ENCODE measurements at regions not wholly inside any gene's neighbourhood (a gene's known extent, or its start where the extent isn't known, plus 50 kb on each side); places are given as distances from the start of the nearest gene placed in this dataset.
"Not testable (repeated sequence)": the region's sequence is repeated elsewhere in the genome, so short reads cannot be mapped to it uniquely, and the experiment has no call there.

GRCh38 chr5:110304176-110304575 is 422.3 kb downstream of the TMEM232 start:
- no peak overlapping the region for H3K27ac ChIP-seq
- 2% methylated on average over 1 of the region's 1 CpG for WGBS (ENCODE audit: missing lambda C conversion rate)
- H3K9me3 ChIP-seq = 0 out of 3 replicates have a peak, but pooled peaks cover 2% of the 10 kb centered on the region
- no peaks in the 10 kb centered on the region for H3K4me1 ChIP-seq
- ATAC-seq (no peak), FAIRE-seq (no peak), DNase-seq (ENCODE audit: low read depth in 1 of 2, low spot score in 1 of 2) (no peak)
- TF ChIP-seq RNF2 (IDR thresholded peaks at IDR 0.05; ENCODE audit: borderline replicate concordance, low read depth) (no peak), POLR2A (IDR thresholded peaks at IDR 0.05; ENCODE audit: low read length) (no peak), RCOR1 (IDR thresholded peaks at IDR 0.05; ENCODE audit: low read depth, low read length) (no peak), JUNB (IDR thresholded peaks at IDR 0.05) (no peak), SREBF2 (IDR thresholded peaks at IDR 0.05) (no peak), FOXS1 (CRISPR knock-in tag; IDR thresholded peaks at IDR 0.05) (no peak), HDAC2 (IDR thresholded peaks at IDR 0.05) (no peak), CTCF (IDR thresholded peaks at IDR 0.05) (no peak), TP53 (CRISPR knock-in tag; IDR thresholded peaks at IDR 0.05) (no peak), BCL3 (IDR thresholded peaks at IDR 0.05) (no peak), JUN (IDR thresholded peaks at IDR 0.05) (no peak), FOSL2 (IDR thresholded peaks at IDR 0.05) (no peak), FOSL2 (CRISPR knock-in tag; IDR thresholded peaks at IDR 0.05) (no peak), CEBPB (IDR thresholded peaks at IDR 0.05) (no peak), HEYL (CRISPR knock-in tag; IDR thresholded peaks at IDR 0.05) (no peak), USF2 (IDR thresholded peaks at IDR 0.05) (no peak)
- ChIA-PET POLR2A (no interaction called here), CTCF (no interaction called here)
- no peak overlapping the region for H3K4me2 ChIP-seq
- no peak overlapping the region for H3K4me3 ChIP-seq

- no peaks in the 10 kb centered on the region for H3K4me1 ChIP-seq
- WGBS (ENCODE audit: missing lambda C conversion rate) = no CpG with 5 or more reads among the region's 2 CpGs
Measured at GRCh38 chr5:110306650-110307049, 419.8 kb downstream of the TMEM232 start.

GRCh38 chr5:110309222-110309621 is 417.2 kb downstream of the TMEM232 start:
- DNase-seq (ENCODE audit: low read depth in 1 of 2, low spot score in 1 of 2) (no peak), FAIRE-seq (no peak), ATAC-seq (no peak)
- ChIA-PET CTCF (no interaction called here), POLR2A (no interaction called here)
- Histone ChIP-seq H3K9me3 (0 out of 3 replicates have a peak, but pooled peaks cover 2% of the 10 kb centered on the region), H3K4me3 (no peak overlapping the region), H3K4me2 (no peak overlapping the region), H3K4me1 (no peaks in the 10 kb centered on the region), H3K27ac (no peak overlapping the region)
- TF ChIP-seq FOXS1 (CRISPR knock-in tag; IDR thresholded peaks at IDR 0.05) = no peak
- TF ChIP-seq CTCF (IDR thresholded peaks at IDR 0.05) = no peak
- TF ChIP-seq ZFP36 (IDR thresholded peaks at IDR 0.05; ENCODE audit: borderline replicate concordance, partially characterized antibody) = no peak
- TF ChIP-seq HDAC2 (IDR thresholded peaks at IDR 0.05) = no peak
- TF ChIP-seq FOSB (CRISPR knock-in tag; IDR thresholded peaks at IDR 0.05) = no peak
- TF ChIP-seq HEYL (CRISPR knock-in tag; IDR thresholded peaks at IDR 0.05) = no peak
- TF ChIP-seq TP53 (CRISPR knock-in tag; IDR thresholded peaks at IDR 0.05) = no peak
- WGBS (ENCODE audit: missing lambda C conversion rate) = 0% methylated on average over 1 of the region's 1 CpG

More at GRCh38 chr5:110306650-110307049, 419.8 kb downstream of the TMEM232 start:
- ATAC-seq (no peak), DNase-seq (ENCODE audit: low read depth in 1 of 2, low spot score in 1 of 2) (no peak), FAIRE-seq (no peak)
- Histone ChIP-seq H3K4me3 (no peak overlapping the region), H3K9me3 (0 out of 3 replicates have a peak, but pooled peaks cover 2% of the 10 kb centered on the region), H3K4me2 (no peak overlapping the region), H3K27ac (no peak overlapping the region)
- TF ChIP-seq NPAS2 (CRISPR knock-in tag; IDR thresholded peaks at IDR 0.05; ENCODE audit: borderline replicate concordance) (no peak), MAFK (IDR thresholded peaks at IDR 0.05; ENCODE audit: partially characterized antibody) (no peak)
- ChIA-PET POLR2A (no interaction called here), CTCF (no interaction called here)

- CTCF ChIA-PET = interaction anchor here (1.0 kb wide), 1 partner anchor 130 kb away, joined by 3 read pairs; no protein-coding TSS in a partner anchor
- H3K4me2 ChIP-seq; H3K4me1 ChIP-seq; FAIRE-seq; POLR2A ChIA-PET; H3K9me3 ChIP-seq; ATAC-seq; H3K27ac ChIP-seq; DNase-seq (ENCODE audit: low read depth in 1 of 2, low spot score in 1 of 2); H3K4me3 ChIP-seq: not testable (repeated sequence)
- WGBS (ENCODE audit: missing lambda C conversion rate) = 12% methylated on average over 3 of the region's 3 CpGs
Measured at GRCh38 chr5:110316566-110316965, 409.9 kb downstream of the TMEM232 start.
